ENCODE measurements at regions not wholly inside any gene's neighbourhood (a gene's known extent, or its start where the extent isn't known, plus 50 kb on each side); places are given as distances from the start of the nearest gene placed in this dataset.
"Not testable (repeated sequence)": the region's sequence is repeated elsewhere in the genome, so short reads cannot be mapped to it uniquely, and the experiment has no call there.

DNA sequence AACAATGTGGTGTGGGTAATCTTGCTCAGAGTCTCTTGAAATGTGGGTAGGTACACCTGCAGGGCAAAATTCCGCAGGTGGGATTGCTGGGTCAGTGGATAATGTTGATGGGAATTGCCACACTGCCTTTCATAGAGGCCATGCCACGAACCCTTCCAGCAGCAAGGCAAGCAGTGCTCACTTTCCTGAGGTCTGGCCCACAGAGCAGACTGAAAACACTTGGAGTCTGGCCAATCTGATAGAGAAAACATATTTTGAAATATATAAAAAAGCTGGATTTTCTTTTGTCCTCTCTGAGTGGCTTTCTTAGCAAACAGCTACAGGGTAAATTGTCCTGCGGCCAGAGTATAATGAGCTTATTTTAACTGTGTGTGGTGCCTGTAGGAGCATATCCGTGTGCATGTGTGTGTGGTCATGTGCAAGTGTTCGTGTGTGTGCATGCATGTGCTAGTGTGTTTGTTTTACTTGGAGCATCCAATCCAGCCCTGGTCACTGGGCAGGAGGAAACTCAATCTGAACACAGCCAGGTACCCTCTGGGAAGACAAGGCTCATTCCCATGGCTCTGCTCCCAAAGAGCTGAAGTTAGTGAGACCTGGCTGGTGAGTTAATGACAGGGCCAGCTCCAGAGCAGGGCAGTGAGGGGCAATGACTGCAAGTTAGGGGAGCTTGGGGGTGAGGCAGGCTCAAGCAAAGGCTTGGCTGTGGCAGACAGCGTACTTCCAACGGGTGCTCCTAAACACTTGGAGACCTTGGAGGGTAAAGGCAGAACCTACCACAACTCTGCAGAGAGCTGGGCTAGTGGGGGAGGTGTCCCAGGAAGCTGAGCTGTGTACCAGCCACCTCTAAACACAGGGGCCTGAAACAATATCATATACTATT, 91.3 kb downstream of the PLXNA1 start:
- no peaks in the 10 kb centered on the region for H3K9me3 ChIP-seq (ENCODE audit: control insufficient read depth, low read length)
- H3K9ac ChIP-seq (ENCODE audit: low read length) = no peak overlapping the region
- H3K27me3 ChIP-seq (ENCODE audit: control insufficient read depth, insufficient read depth, low read length) = no peaks in the 10 kb centered on the region
- H3K4me1 ChIP-seq (ENCODE audit: control insufficient read depth, insufficient read depth, low read length) = no peaks in the 10 kb centered on the region
- no peak overlapping the region for H3K4me3 ChIP-seq (ENCODE audit: low read length)
- H3K36me3 ChIP-seq (ENCODE audit: control insufficient read depth, insufficient read depth, low read length) = no peaks in the 10 kb centered on the region

GRCh38 chr3:127074900-127075360, 92.0 kb downstream of the PLXNA1 start:
- H3K9ac ChIP-seq (ENCODE audit: low read length) = no peak overlapping the region
- H3K4me1 ChIP-seq (ENCODE audit: control insufficient read depth, insufficient read depth, low read length) = no peaks in the 10 kb centered on the region
- H3K4me3 ChIP-seq (ENCODE audit: low read length) = no peak overlapping the region
- H3K27me3 ChIP-seq (ENCODE audit: control insufficient read depth, insufficient read depth, low read length) = no peaks in the 10 kb centered on the region
- H3K9me3 ChIP-seq (ENCODE audit: control insufficient read depth, low read length) = no peaks in the 10 kb centered on the region
- no peaks in the 10 kb centered on the region for H3K36me3 ChIP-seq (ENCODE audit: control insufficient read depth, insufficient read depth, low read length)

- not testable (repeated sequence) for H3K4me3 ChIP-seq (ENCODE audit: low read length); H3K27me3 ChIP-seq (ENCODE audit: control insufficient read depth, insufficient read depth, low read length); H3K36me3 ChIP-seq (ENCODE audit: control insufficient read depth, insufficient read depth, low read length); H3K4me1 ChIP-seq (ENCODE audit: control insufficient read depth, insufficient read depth, low read length); H3K9ac ChIP-seq (ENCODE audit: low read length); H3K9me3 ChIP-seq (ENCODE audit: control insufficient read depth, low read length)
These were observed 93.5 kb downstream of the PLXNA1 start for GRCh38 chr3:127076166-127076992.

GRCh38 chr3:127077068-127077467, 94.2 kb downstream of the PLXNA1 start:
- H3K4me3 ChIP-seq (ENCODE audit: low read length) = no peak overlapping the region
- no peaks in the 10 kb centered on the region for H3K4me1 ChIP-seq (ENCODE audit: control insufficient read depth, insufficient read depth, low read length)
- no peaks in the 10 kb centered on the region for H3K27me3 ChIP-seq (ENCODE audit: control insufficient read depth, insufficient read depth, low read length)
- H3K9ac ChIP-seq (ENCODE audit: low read length) = no peak overlapping the region
- H3K9me3 ChIP-seq (ENCODE audit: control insufficient read depth, low read length) = no peaks in the 10 kb centered on the region
- no peaks in the 10 kb centered on the region for H3K36me3 ChIP-seq (ENCODE audit: control insufficient read depth, insufficient read depth, low read length)

GRCh38 chr3:127077505-127078064, 94.7 kb downstream of the PLXNA1 start:
- Histone ChIP-seq H3K36me3 (ENCODE audit: control insufficient read depth, insufficient read depth, low read length) (no peaks in the 10 kb centered on the region), H3K27me3 (ENCODE audit: control insufficient read depth, insufficient read depth, low read length) (no peaks in the 10 kb centered on the region)

DNA sequence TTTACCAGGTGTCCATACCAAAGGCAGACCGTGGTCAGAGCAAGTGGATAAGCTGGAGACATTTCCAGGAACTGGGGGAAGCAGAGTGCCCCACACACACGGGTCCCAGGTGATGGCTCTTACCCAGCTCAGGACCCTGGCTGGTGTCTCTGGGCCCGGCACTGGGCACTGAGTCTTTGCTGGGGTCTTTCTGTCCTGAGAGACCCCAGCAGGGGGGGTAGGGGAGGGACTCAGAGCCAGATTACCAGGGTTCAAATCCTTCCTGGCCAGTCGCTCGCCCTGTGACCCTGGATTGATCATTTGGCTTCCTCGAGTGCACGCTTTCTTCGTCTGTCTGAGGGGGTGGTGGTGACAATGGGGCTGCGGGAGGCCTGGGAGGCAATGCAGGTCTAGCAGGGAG, 95.7 kb downstream of the PLXNA1 start:
- H3K27me3 ChIP-seq (ENCODE audit: control insufficient read depth, insufficient read depth, low read length) = no peaks in the 10 kb centered on the region

More at GRCh38 chr3:127077505-127078064, 94.7 kb downstream of the PLXNA1 start:
- H3K9me3 ChIP-seq (ENCODE audit: control insufficient read depth, low read length) = no peaks in the 10 kb centered on the region
- no peaks in the 10 kb centered on the region for H3K4me1 ChIP-seq (ENCODE audit: control insufficient read depth, insufficient read depth, low read length)
- H3K9ac ChIP-seq (ENCODE audit: low read length) = no peak overlapping the region
- no peak overlapping the region for H3K4me3 ChIP-seq (ENCODE audit: low read length)

DNA sequence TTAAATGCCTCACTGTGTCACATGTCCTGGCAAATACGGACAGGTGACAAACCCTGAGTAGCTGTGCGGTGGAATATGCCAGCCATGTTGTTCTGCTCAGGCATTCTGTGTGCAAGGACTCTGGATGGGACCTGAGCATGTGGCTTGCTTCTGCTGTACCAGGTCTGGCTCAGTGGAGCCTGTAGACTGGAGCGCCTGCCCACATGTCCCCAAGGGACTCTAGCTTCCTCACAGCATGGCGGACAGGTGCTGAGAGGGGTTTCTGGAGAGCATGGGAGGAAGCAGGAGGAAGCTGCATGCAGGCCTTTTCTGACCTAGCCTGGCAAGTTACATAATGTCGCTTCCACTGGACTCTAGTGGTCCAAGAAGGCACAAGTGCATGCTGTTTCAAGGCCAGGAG, 96.3 kb downstream of the PLXNA1 start:
- Histone ChIP-seq H3K27me3 (ENCODE audit: control insufficient read depth, insufficient read depth, low read length) (no peaks in the 10 kb centered on the region), H3K36me3 (ENCODE audit: control insufficient read depth, insufficient read depth, low read length) (no peaks in the 10 kb centered on the region), H3K4me3 (ENCODE audit: low read length) (no peak overlapping the region), H3K4me1 (ENCODE audit: control insufficient read depth, insufficient read depth, low read length) (no peaks in the 10 kb centered on the region), H3K9ac (ENCODE audit: low read length) (no peak overlapping the region), H3K9me3 (ENCODE audit: control insufficient read depth, low read length) (no peaks in the 10 kb centered on the region)

More for the DNA sequence above, 95.7 kb downstream of the PLXNA1 start:
- H3K4me1 ChIP-seq (ENCODE audit: control insufficient read depth, insufficient read depth, low read length) = no peaks in the 10 kb centered on the region
- no peak overlapping the region for H3K4me3 ChIP-seq (ENCODE audit: low read length)
- no peaks in the 10 kb centered on the region for H3K9me3 ChIP-seq (ENCODE audit: control insufficient read depth, low read length)
- no peak overlapping the region for H3K9ac ChIP-seq (ENCODE audit: low read length)
- no peaks in the 10 kb centered on the region for H3K36me3 ChIP-seq (ENCODE audit: control insufficient read depth, insufficient read depth, low read length)

- no peak overlapping the region for H3K9ac ChIP-seq (ENCODE audit: low read length)
- no peak overlapping the region for H3K4me3 ChIP-seq (ENCODE audit: low read length)
- no peaks in the 10 kb centered on the region for H3K27me3 ChIP-seq (ENCODE audit: control insufficient read depth, insufficient read depth, low read length)
- H3K4me1 ChIP-seq (ENCODE audit: control insufficient read depth, insufficient read depth, low read length) = no peaks in the 10 kb centered on the region
- no peaks in the 10 kb centered on the region for H3K36me3 ChIP-seq (ENCODE audit: control insufficient read depth, insufficient read depth, low read length)
- no peaks in the 10 kb centered on the region for H3K9me3 ChIP-seq (ENCODE audit: control insufficient read depth, low read length)
These were observed 98.2 kb downstream of the PLXNA1 start for GRCh38 chr3:127081001-127081720.

GRCh38 chr3:127082066-127082465, 99.2 kb downstream of the PLXNA1 start:
- H3K4me3 ChIP-seq (ENCODE audit: low read length) = no peak overlapping the region
- no peak overlapping the region for H3K9ac ChIP-seq (ENCODE audit: low read length)
- H3K36me3 ChIP-seq (ENCODE audit: control insufficient read depth, insufficient read depth, low read length) = no peaks in the 10 kb centered on the region
- H3K4me1 ChIP-seq (ENCODE audit: control insufficient read depth, insufficient read depth, low read length) = no peaks in the 10 kb centered on the region
- no peaks in the 10 kb centered on the region for H3K27me3 ChIP-seq (ENCODE audit: control insufficient read depth, insufficient read depth, low read length)
- no peaks in the 10 kb centered on the region for H3K9me3 ChIP-seq (ENCODE audit: control insufficient read depth, low read length)

GRCh38 chr3:127083778-127084397, 101.0 kb downstream of the PLXNA1 start:
- H3K9ac ChIP-seq (ENCODE audit: low read length) = no peak overlapping the region
- no peaks in the 10 kb centered on the region for H3K27me3 ChIP-seq (ENCODE audit: control insufficient read depth, insufficient read depth, low read length)
- H3K36me3 ChIP-seq (ENCODE audit: control insufficient read depth, insufficient read depth, low read length) = no peaks in the 10 kb centered on the region
- H3K9me3 ChIP-seq (ENCODE audit: control insufficient read depth, low read length) = no peaks in the 10 kb centered on the region
- no peak overlapping the region for H3K4me3 ChIP-seq (ENCODE audit: low read length)
- H3K4me1 ChIP-seq (ENCODE audit: control insufficient read depth, insufficient read depth, low read length) = no peaks in the 10 kb centered on the region

- H3K27me3 ChIP-seq (ENCODE audit: control insufficient read depth, insufficient read depth, low read length) = no peaks in the 10 kb centered on the region
These were observed 101.6 kb downstream of the PLXNA1 start for GRCh38 chr3:127084401-127084990.

More at GRCh38 chr3:127084401-127084990, 101.6 kb downstream of the PLXNA1 start:
- Histone ChIP-seq H3K9me3 (ENCODE audit: control insufficient read depth, low read length) (no peaks in the 10 kb centered on the region), H3K4me3 (ENCODE audit: low read length) (no peak overlapping the region), H3K4me1 (ENCODE audit: control insufficient read depth, insufficient read depth, low read length) (no peaks in the 10 kb centered on the region), H3K36me3 (ENCODE audit: control insufficient read depth, insufficient read depth, low read length) (no peaks in the 10 kb centered on the region), H3K9ac (ENCODE audit: low read length) (no peak overlapping the region)
